ENCODE measurements at regions not wholly inside any gene's neighbourhood (a gene's known extent, or its start where the extent isn't known, plus 50 kb on each side); places are given as distances from the start of the nearest gene placed in this dataset.

- TF ChIP-seq CTCF (IDR thresholded peaks at IDR 0.05): no peak
- H3K27ac ChIP-seq: no peak overlapping the region
- H3K79me2 ChIP-seq: no peaks in the 10 kb centered on the region
- H3K9ac ChIP-seq: no peak overlapping the region
- H3K4me2 ChIP-seq (ENCODE audit: low read length): no peak overlapping the region
- no peaks in the 10 kb centered on the region for H3K9me3 ChIP-seq (ENCODE audit: control insufficient read depth, low read length)
- H3K27me3 ChIP-seq (ENCODE audit: control insufficient read depth, insufficient read depth, low read length): no peaks in the 10 kb centered on the region
- no peak overlapping the region for H3K4me3 ChIP-seq (ENCODE audit: low read depth, low read length)
- no peaks in the 10 kb centered on the region for H3K36me3 ChIP-seq (ENCODE audit: control insufficient read depth, insufficient read depth, low read length)
- H2AFZ ChIP-seq: no peak overlapping the region
- H3K4me1 ChIP-seq: no peaks in the 10 kb centered on the region
These were observed 183.6 kb downstream of the QDPR start for GRCh38 chr4:17328141-17328815.

- H3K9ac ChIP-seq: no peak overlapping the region
- H3K27me3 ChIP-seq (ENCODE audit: control insufficient read depth, insufficient read depth, low read length): no peaks in the 10 kb centered on the region
- H3K4me1 ChIP-seq: no peaks in the 10 kb centered on the region
- TF ChIP-seq CTCF (IDR thresholded peaks at IDR 0.05): no peak
- no peaks in the 10 kb centered on the region for H3K36me3 ChIP-seq (ENCODE audit: control insufficient read depth, insufficient read depth, low read length)
- no peak overlapping the region for H3K27ac ChIP-seq
- no peaks in the 10 kb centered on the region for H3K79me2 ChIP-seq
- no peak overlapping the region for H3K4me2 ChIP-seq (ENCODE audit: low read length)
- no peaks in the 10 kb centered on the region for H3K9me3 ChIP-seq (ENCODE audit: control insufficient read depth, low read length)
- H3K4me3 ChIP-seq (ENCODE audit: low read depth, low read length): no peak overlapping the region
- no peak overlapping the region for H2AFZ ChIP-seq
These were observed 184.3 kb downstream of the QDPR start for GRCh38 chr4:17327591-17327990.

GRCh38 chr4:17326756-17327155 lies 185.1 kb downstream of the QDPR start:
- H3K4me1 ChIP-seq: no peaks in the 10 kb centered on the region
- no peak overlapping the region for H2AFZ ChIP-seq
- H3K36me3 ChIP-seq (ENCODE audit: control insufficient read depth, insufficient read depth, low read length): no peaks in the 10 kb centered on the region
- H3K79me2 ChIP-seq: no peaks in the 10 kb centered on the region
- TF ChIP-seq CTCF (IDR thresholded peaks at IDR 0.05): no peak
- H3K9me3 ChIP-seq (ENCODE audit: control insufficient read depth, low read length): no peaks in the 10 kb centered on the region
- no peak overlapping the region for H3K4me3 ChIP-seq (ENCODE audit: low read depth, low read length)
- no peak overlapping the region for H3K27ac ChIP-seq
- H3K9ac ChIP-seq: no peak overlapping the region
- H3K4me2 ChIP-seq (ENCODE audit: low read length): no peak overlapping the region
- H3K27me3 ChIP-seq (ENCODE audit: control insufficient read depth, insufficient read depth, low read length): no peaks in the 10 kb centered on the region

GRCh38 chr4:17325098-17325497 lies 186.8 kb downstream of the QDPR start:
- TF ChIP-seq CTCF (IDR thresholded peaks at IDR 0.05): no peak
- H3K4me1 ChIP-seq: no peaks in the 10 kb centered on the region

GRCh38 chr4:17324386-17324830 lies 187.5 kb downstream of the QDPR start:
- H3K4me3 ChIP-seq (ENCODE audit: low read depth, low read length): no peak overlapping the region
- H3K79me2 ChIP-seq: no peaks in the 10 kb centered on the region
- no peaks in the 10 kb centered on the region for H3K27me3 ChIP-seq (ENCODE audit: control insufficient read depth, insufficient read depth, low read length)
- H3K9ac ChIP-seq: no peak overlapping the region
- TF ChIP-seq CTCF (IDR thresholded peaks at IDR 0.05): peak; percentile 51
- no peaks in the 10 kb centered on the region for H3K9me3 ChIP-seq (ENCODE audit: control insufficient read depth, low read length)
- H3K4me2 ChIP-seq (ENCODE audit: low read length): no peak overlapping the region
- H3K4me1 ChIP-seq: no peaks in the 10 kb centered on the region
- no peak overlapping the region for H2AFZ ChIP-seq
- H3K27ac ChIP-seq: no peak overlapping the region
- H3K36me3 ChIP-seq (ENCODE audit: control insufficient read depth, insufficient read depth, low read length): no peaks in the 10 kb centered on the region

More at GRCh38 chr4:17325098-17325497, 186.8 kb downstream of the QDPR start:
- Histone ChIP-seq H2AFZ (no peak overlapping the region), H3K27me3 (ENCODE audit: control insufficient read depth, insufficient read depth, low read length) (no peaks in the 10 kb centered on the region), H3K4me2 (ENCODE audit: low read length) (no peak overlapping the region), H3K79me2 (no peaks in the 10 kb centered on the region), H3K27ac (no peak overlapping the region), H3K9ac (no peak overlapping the region), H3K4me3 (ENCODE audit: low read depth, low read length) (no peak overlapping the region), H3K36me3 (ENCODE audit: control insufficient read depth, insufficient read depth, low read length) (no peaks in the 10 kb centered on the region), H3K9me3 (ENCODE audit: control insufficient read depth, low read length) (no peaks in the 10 kb centered on the region)
